Sigmoid colon (tissue), 4 donors: ENCODE measurements at regions not wholly inside any gene's neighbourhood (a gene's known extent, or its start where the extent isn't known, plus 50 kb on each side); places are given as distances from the start of the nearest gene placed in this dataset.

Experiments used
- EP300 ChIP-seq, 4 donors: sonication (generic); formaldehyde crosslinking; IDR thresholded peaks; one replicate each; pipeline ENCODE4 v1.6.1; 2017; ENCODE audit warnings: antibody characterized with exemption in 4 of 4
- POLR2A ChIP-seq, 2 donors: fragments of 450-650 bp; IDR thresholded peaks; one replicate each; pipeline ENCODE4 v1.6.1; 2016; ENCODE audit warnings: antibody characterized with exemption in 2 of 2, mild to moderate bottlenecking in 2 of 2, moderate library complexity in 2 of 2
- TF ChIP-seq, protein P1 (sequence below), 4 experiments: fragments of 450-650 bp in 3 of 4; fragments of 200-600 bp in 1 of 4; IDR thresholded peaks; one replicate each; pipeline ENCODE4 v1.5.1; 2016 to 2019; ENCODE audit warnings: antibody characterized with exemption in 4 of 4, mild to moderate bottlenecking in 3 of 4, moderate library complexity in 2 of 4

DNA sequence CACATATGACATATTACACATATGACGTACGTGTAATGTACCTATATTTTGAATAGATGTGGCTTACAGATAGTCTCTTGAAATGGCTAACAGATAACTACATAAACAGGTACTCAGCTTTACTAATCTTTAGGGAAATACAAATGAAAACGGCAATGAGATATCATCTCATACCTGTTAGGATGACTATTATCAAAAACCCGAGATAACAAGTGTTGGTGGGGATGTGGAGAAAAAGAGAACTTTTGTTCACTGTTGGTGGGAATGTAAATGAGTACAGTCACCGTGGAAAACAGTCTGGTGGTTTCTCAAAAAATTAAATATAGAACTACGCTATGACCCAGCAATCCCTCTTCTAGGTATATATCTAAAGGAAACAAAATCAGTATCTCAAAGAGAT lies 247.6 kb downstream of the ETS1 start:
- no peak for TF ChIP-seq EP300 (IDR thresholded peaks at IDR 0.05)
- TF ChIP-seq, protein P1, sequence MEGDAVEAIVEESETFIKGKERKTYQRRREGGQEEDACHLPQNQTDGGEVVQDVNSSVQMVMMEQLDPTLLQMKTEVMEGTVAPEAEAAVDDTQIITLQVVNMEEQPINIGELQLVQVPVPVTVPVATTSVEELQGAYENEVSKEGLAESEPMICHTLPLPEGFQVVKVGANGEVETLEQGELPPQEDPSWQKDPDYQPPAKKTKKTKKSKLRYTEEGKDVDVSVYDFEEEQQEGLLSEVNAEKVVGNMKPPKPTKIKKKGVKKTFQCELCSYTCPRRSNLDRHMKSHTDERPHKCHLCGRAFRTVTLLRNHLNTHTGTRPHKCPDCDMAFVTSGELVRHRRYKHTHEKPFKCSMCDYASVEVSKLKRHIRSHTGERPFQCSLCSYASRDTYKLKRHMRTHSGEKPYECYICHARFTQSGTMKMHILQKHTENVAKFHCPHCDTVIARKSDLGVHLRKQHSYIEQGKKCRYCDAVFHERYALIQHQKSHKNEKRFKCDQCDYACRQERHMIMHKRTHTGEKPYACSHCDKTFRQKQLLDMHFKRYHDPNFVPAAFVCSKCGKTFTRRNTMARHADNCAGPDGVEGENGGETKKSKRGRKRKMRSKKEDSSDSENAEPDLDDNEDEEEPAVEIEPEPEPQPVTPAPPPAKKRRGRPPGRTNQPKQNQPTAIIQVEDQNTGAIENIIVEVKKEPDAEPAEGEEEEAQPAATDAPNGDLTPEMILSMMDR (IDR thresholded peaks at IDR 0.05): no peak
- no peak for TF ChIP-seq POLR2A (IDR thresholded peaks at IDR 0.05)
